H9 (cell line): ENCODE measurements at regions not wholly inside any gene's neighbourhood (a gene's known extent, or its start where the extent isn't known, plus 50 kb on each side); places are given as distances from the start of the nearest gene placed in this dataset.

Source experiments
- DNase-seq: peaks from one replicate; pipeline ENCODE4 v3.0.0-alpha.2; 2017
- H2AFZ ChIP-seq: one replicate; pipeline ENCODE4 v1.6.1; 2013; ENCODE audit warnings: mild to moderate bottlenecking, low read length, control low read depth, moderate library complexity
- H2AK5ac ChIP-seq: 2 replicates; pipeline ENCODE4 v1.6.1; 2013; ENCODE audit warnings: low read length, control low read depth, mixed read lengths; ENCODE audit not compliant: insufficient read length
- H2BK120ac ChIP-seq: one replicate; pipeline ENCODE4 v1.6.1; 2013; ENCODE audit warnings: low read depth, mild to moderate bottlenecking, low read length, control low read depth, inconsistent platforms; ENCODE audit not compliant: poor library complexity, severe bottlenecking
- H2BK12ac ChIP-seq: 2 replicates; pipeline ENCODE4 v1.6.1; 2013; ENCODE audit warnings: low read length, control low read depth, mixed read lengths, low read depth; ENCODE audit not compliant: insufficient read length
- H2BK15ac ChIP-seq: 2 replicates; pipeline ENCODE4 v1.6.1; 2013; ENCODE audit warnings: low read depth, low read length, control low read depth
- H2BK20ac ChIP-seq: one replicate; pipeline ENCODE4 v1.6.1; 2013; ENCODE audit warnings: low read depth, mild to moderate bottlenecking, low read length, control low read depth, inconsistent platforms; ENCODE audit not compliant: poor library complexity, severe bottlenecking
- H2BK5ac ChIP-seq: 2 replicates; pipeline ENCODE4 v1.6.1; 2013; ENCODE audit warnings: low read length, control low read depth, mixed read lengths; ENCODE audit not compliant: insufficient read length
- H3K14ac ChIP-seq: 2 replicates; pipeline ENCODE4 v1.6.1; 2013; ENCODE audit warnings: low read length, control low read depth; ENCODE audit not compliant: insufficient read depth
- H3K18ac ChIP-seq: 2 replicates; pipeline ENCODE4 v1.6.1; 2013; ENCODE audit warnings: low read depth, mild to moderate bottlenecking, mixed read lengths, low read length, control low read depth; ENCODE audit not compliant: insufficient read length
- H3K23ac ChIP-seq: 2 replicates; pipeline ENCODE4 v1.6.1; 2013; ENCODE audit warnings: low read length, control low read depth, mixed read lengths, low read depth; ENCODE audit not compliant: insufficient read length
- H3K23me2 ChIP-seq: 2 replicates; pipeline ENCODE4 v1.6.1; 2013; ENCODE audit warnings: low read depth, mild to moderate bottlenecking, mixed read lengths, low read length, control low read depth; ENCODE audit not compliant: insufficient read length, poor library complexity, severe bottlenecking
- H3K27ac ChIP-seq: 2 replicates; pipeline ENCODE4 v1.5.1; 2013; ENCODE audit warnings: low read length, control low read depth, mixed read lengths, low read depth; ENCODE audit not compliant: insufficient read length
- H3K27me3 ChIP-seq: 2 replicates; pipeline ENCODE4 v1.6.1; 2013; ENCODE audit warnings: low read length, control low read depth, inconsistent platforms; ENCODE audit not compliant: insufficient read depth
- H3K4ac ChIP-seq: 2 replicates; pipeline ENCODE4 v1.6.1; 2013; ENCODE audit warnings: low read depth, mild to moderate bottlenecking, control low read depth, inconsistent platforms, low read length, moderate library complexity
- H3K4me1 ChIP-seq: 2 replicates; pipeline ENCODE4 v1.6.1; 2013; ENCODE audit warnings: low read length, control low read depth, inconsistent platforms; ENCODE audit not compliant: insufficient read depth
- H3K4me2 ChIP-seq: 2 replicates; pipeline ENCODE4 v1.6.1; 2013; ENCODE audit warnings: low read length, control low read depth, mixed read lengths; ENCODE audit not compliant: insufficient read length, insufficient read depth
- H3K56ac ChIP-seq: 2 replicates; pipeline ENCODE4 v1.6.1; 2013; ENCODE audit warnings: low read depth, mild to moderate bottlenecking, mixed read lengths, low read length, control low read depth; ENCODE audit not compliant: insufficient read length
- H3K79me1 ChIP-seq: 2 replicates; pipeline ENCODE4 v1.6.1; 2013; ENCODE audit warnings: low read depth, mild to moderate bottlenecking, moderate library complexity, low read length, control low read depth, inconsistent platforms; ENCODE audit not compliant: insufficient read depth, poor library complexity, severe bottlenecking
- H3K79me2 ChIP-seq: 2 replicates; pipeline ENCODE4 v1.6.1; 2013; ENCODE audit warnings: low read length, control low read depth, inconsistent platforms; ENCODE audit not compliant: insufficient read depth
- H3K9ac ChIP-seq: 2 replicates; pipeline ENCODE4 v1.6.1; 2013; ENCODE audit warnings: low read length, control low read depth, mixed read lengths; ENCODE audit not compliant: insufficient read length; ENCODE audit errors: extremely low read depth
- H3K9me3 ChIP-seq: one replicate; pipeline ENCODE4 v1.6.1; 2013; ENCODE audit warnings: low read depth, low read length, inconsistent platforms; ENCODE audit not compliant: control insufficient read depth
- H3T11ph ChIP-seq: one replicate; pipeline ENCODE4 v1.6.1; 2013; ENCODE audit warnings: mild to moderate bottlenecking, low read length, control low read depth, inconsistent platforms
- H4K20me1 ChIP-seq: one replicate; pipeline ENCODE4 v1.6.1; 2013; ENCODE audit not compliant: control insufficient read depth, insufficient read length, insufficient read depth
- H4K5ac ChIP-seq: 2 replicates; pipeline ENCODE4 v1.6.1; 2013; ENCODE audit warnings: low read depth, mild to moderate bottlenecking, mixed read lengths, low read length, control low read depth; ENCODE audit not compliant: insufficient read length
- H4K8ac ChIP-seq: replicated peaks from 2 replicates; pipeline ENCODE4 v1.6.1; 2013; ENCODE audit warnings: low read length, control low read depth, mixed read lengths, low read depth; ENCODE audit not compliant: insufficient read length
- H4K91ac ChIP-seq: 2 replicates; pipeline ENCODE4 v1.6.1; 2013; ENCODE audit warnings: low read depth, mild to moderate bottlenecking, moderate library complexity, mixed read lengths, low read length, control low read depth; ENCODE audit not compliant: insufficient read length
- H3K27ac Mint-ChIP-seq, 3 experiments: 2 replicates in 2 of 3; 3 replicates in 1 of 3; pipeline ENCODE4 v1.8.0; 2020 to 2021; ENCODE audit warnings: mixed read lengths in 3 of 3, mild to moderate bottlenecking in 1 of 3, moderate library complexity in 1 of 3
- H3K27me3 Mint-ChIP-seq: 2 replicates; pipeline ENCODE4 v1.8.0; 2021; ENCODE audit warnings: low read depth, mild to moderate bottlenecking, moderate library complexity, mixed read lengths
- H3K36me3 Mint-ChIP-seq, 3 experiments: 2 replicates in 2 of 3; 3 replicates in 1 of 3; pipeline ENCODE4 v1.8.0; 2020 to 2021; ENCODE audit warnings: low read depth in 3 of 3, mixed read lengths in 3 of 3; ENCODE audit not compliant: insufficient read depth in 1 of 3
- H3K4me1 Mint-ChIP-seq, 2 experiments: 2 replicates each; pipeline ENCODE4 v1.8.0; 2020; ENCODE audit warnings: mixed read lengths in 2 of 2
- H3K4me3 Mint-ChIP-seq, 2 experiments: 2 replicates in 1 of 2; 3 replicates in 1 of 2; pipeline ENCODE4 v1.8.0; 2020 to 2021; ENCODE audit warnings: mild to moderate bottlenecking in 2 of 2, mixed read lengths in 2 of 2, moderate library complexity in 1 of 2
- H3K9me3 Mint-ChIP-seq, 2 experiments: 2 replicates in 1 of 2; 3 replicates in 1 of 2; pipeline ENCODE4 v1.8.0; 2020; ENCODE audit warnings: mild to moderate bottlenecking in 2 of 2, mixed read lengths in 2 of 2, moderate library complexity in 1 of 2
- WGBS: extraction: QIAGEN DNeasy Blood & Tissue Kit; methylation state at CpG from one replicate; pipeline ENCODE4 v1.1.7; 2013; ENCODE audit warnings: missing lambda C conversion rate, low lambda C conversion rate, mixed read lengths; ENCODE audit not compliant: insufficient read length; ENCODE audit errors: extremely low coverage; 5-methylcytosine and 5-hydroxymethylcytosine counted together
- TF ChIP-seq, protein P1 (sequence below): fragments of 200-600 bp; sonication (generic); conservative IDR thresholded peaks from 3 replicates; pipeline ENCODE4 v1.8.0; 2021; ENCODE audit warnings: antibody characterized with exemption, mild to moderate bottlenecking

DNA sequence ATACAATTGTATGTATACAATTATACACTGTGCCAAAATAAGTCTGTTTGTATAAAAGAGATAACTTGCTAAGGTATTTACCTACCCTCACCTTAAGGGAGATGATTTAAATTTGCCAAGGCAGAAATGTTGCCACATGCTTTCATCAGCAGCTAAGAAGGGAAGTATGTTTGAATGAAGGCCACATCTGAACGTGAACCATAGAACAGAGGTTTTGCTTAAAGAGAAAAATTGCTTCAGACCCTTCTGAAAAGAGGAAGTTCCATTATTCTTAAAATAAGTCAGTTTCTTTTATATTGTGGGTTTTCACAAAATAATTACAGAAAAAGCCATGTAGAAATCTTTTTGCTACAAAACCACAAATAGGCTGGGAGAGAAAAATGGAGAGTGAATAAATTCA is 621.5 kb upstream of the HTR2C start:
- Histone ChIP-seq H2AK5ac (no peak overlapping the region), H3K27me3 (no peaks in the 10 kb centered on the region), H4K8ac (no peak overlapping the region), H3K27ac (no peak overlapping the region), H3K79me1 (no peaks in the 10 kb centered on the region), H4K91ac (no peak overlapping the region), H2BK5ac (no peak overlapping the region), H3K23ac (no peak overlapping the region), H3K23me2 (no peaks in the 10 kb centered on the region), H2BK120ac (no peak overlapping the region), H3K18ac (no peak overlapping the region), H4K20me1 (no peaks in the 10 kb centered on the region), H2BK15ac (no peak overlapping the region), H3K14ac (no peak overlapping the region), H2BK12ac (no peak overlapping the region), H3K9me3 (no peaks in the 10 kb centered on the region), H2BK20ac (no peak overlapping the region), H3K56ac (no peak overlapping the region), H3K79me2 (no peaks in the 10 kb centered on the region), H3K4me1 (peaks cover 8% of the 10 kb centered on the region; the same call in 1 of the 2 replicates), H3K9ac (no peak overlapping the region), H3K4ac (no peak overlapping the region), H4K5ac (no peak overlapping the region), H3T11ph (no peak overlapping the region), H2AFZ (no peak overlapping the region), H3K4me2 (no peak overlapping the region)
- TF ChIP-seq, protein P1, sequence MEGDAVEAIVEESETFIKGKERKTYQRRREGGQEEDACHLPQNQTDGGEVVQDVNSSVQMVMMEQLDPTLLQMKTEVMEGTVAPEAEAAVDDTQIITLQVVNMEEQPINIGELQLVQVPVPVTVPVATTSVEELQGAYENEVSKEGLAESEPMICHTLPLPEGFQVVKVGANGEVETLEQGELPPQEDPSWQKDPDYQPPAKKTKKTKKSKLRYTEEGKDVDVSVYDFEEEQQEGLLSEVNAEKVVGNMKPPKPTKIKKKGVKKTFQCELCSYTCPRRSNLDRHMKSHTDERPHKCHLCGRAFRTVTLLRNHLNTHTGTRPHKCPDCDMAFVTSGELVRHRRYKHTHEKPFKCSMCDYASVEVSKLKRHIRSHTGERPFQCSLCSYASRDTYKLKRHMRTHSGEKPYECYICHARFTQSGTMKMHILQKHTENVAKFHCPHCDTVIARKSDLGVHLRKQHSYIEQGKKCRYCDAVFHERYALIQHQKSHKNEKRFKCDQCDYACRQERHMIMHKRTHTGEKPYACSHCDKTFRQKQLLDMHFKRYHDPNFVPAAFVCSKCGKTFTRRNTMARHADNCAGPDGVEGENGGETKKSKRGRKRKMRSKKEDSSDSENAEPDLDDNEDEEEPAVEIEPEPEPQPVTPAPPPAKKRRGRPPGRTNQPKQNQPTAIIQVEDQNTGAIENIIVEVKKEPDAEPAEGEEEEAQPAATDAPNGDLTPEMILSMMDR: no peak
- WGBS: no CpG with 5 or more reads among the region's 1 CpG
- Mint-ChIP-seq H3K27ac (peak overlapping the region in 1 of 3 experiments; percentile 94; a peak in 3 of 7 replicates), H3K4me1 (peaks cover 75 to 83% of the 10 kb centered on the region in 2 experiments), H3K36me3 (peaks cover 13 to 50% (median 46%) of the 10 kb centered on the region in 3 experiments), H3K9me3 (peaks cover 0 to 6% of the 10 kb centered on the region in 2 experiments; a peak in 2 of 5 replicates), H3K27me3 (no peaks in the 10 kb centered on the region), H3K4me3 (no peak overlapping the region)
- DNase-seq: no peak
